GM20431 (cell line): ENCODE measurements at regions not wholly inside any gene's neighbourhood (a gene's known extent, or its start where the extent isn't known, plus 50 kb on each side); places are given as distances from the start of the nearest gene placed in this dataset.

Experiments
- in situ Hi-C: fragments of 300-500 bp; cut with MseI, MboI; formaldehyde crosslinking; loops from one replicate; pipeline ENCODE4 v1.15.0; 2020; ENCODE audit warnings: low sequenced_read_pairs; ENCODE audit not compliant: unreplicated experiment

- in situ Hi-C loops = no loop called here
Measured at GRCh38 chr3:34008836-34009809, 210.7 kb downstream of the PDCD6IP start.

- in situ Hi-C loops = no loop called here
Measured at GRCh38 chr3:34011171-34012101, 213.0 kb downstream of the PDCD6IP start.

DNA sequence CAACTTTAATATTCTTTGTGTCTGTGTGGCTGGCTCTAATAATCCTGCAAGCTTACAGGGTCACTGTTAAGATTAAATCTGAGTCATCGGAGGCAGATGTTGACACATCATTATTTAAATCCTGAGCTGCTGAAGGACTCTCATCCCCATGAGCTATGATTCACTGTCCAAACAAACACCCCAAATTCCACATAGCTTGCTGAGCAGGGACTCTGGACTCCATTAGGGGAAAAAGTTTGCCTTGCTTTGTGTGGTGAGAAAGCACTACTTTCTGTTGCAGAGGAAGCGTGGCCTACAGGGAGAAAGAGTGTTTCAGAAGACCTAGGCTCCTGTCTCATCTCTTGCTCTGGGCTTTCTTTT, 213.7 kb downstream of the PDCD6IP start:
- in situ Hi-C loops = no loop called here

GRCh38 chr3:34013818-34014570, 215.6 kb downstream of the PDCD6IP start:
- in situ Hi-C loops = no loop called here

DNA sequence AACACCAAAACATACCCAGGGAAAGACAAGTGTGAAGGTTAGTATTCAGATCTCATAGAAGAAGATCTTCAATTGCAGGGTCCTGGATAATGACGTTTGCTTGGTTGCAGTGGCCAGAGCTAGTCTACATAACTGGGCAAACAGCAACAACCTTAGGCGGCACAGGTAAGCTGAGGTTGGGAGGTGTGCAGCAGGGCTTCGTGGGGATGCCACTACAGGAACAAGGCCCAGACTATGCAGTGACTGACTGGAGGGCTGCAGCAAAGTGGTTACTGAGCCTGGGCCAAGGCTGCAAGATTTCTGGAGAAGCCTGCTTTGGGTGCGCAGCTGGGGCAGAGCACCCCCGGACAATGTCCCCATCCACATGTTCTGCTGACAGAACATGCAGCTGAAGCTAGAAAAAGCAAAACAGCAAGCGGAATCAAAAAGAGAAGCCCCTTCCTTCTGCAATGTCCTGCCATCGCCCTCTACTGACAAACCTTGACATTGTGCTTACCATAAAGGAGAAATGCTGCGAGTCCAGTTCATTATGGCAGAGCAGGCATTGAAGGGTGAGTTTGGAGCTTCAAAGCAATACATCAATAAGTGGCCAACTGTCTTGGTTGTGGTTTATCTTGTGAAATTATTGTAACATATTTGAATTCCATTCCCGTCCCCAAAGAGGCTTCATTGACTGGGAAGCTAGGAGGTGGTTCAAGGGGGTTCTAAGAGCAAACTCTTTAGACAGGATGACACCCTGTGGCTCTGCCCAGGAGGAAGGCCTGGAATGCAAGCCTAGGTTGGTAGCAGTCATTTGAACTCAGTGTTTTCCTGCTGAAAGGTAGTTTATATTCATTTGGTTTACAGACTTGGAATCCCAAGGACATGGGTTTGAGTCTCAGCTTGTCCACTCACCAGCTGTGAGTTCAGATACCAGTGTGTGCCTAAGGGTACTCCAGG, 217.0 kb downstream of the PDCD6IP start:
- in situ Hi-C loops = no loop called here

GRCh38 chr3:34016925-34017587, 218.6 kb downstream of the PDCD6IP start:
- in situ Hi-C loops = no loop called here

DNA sequence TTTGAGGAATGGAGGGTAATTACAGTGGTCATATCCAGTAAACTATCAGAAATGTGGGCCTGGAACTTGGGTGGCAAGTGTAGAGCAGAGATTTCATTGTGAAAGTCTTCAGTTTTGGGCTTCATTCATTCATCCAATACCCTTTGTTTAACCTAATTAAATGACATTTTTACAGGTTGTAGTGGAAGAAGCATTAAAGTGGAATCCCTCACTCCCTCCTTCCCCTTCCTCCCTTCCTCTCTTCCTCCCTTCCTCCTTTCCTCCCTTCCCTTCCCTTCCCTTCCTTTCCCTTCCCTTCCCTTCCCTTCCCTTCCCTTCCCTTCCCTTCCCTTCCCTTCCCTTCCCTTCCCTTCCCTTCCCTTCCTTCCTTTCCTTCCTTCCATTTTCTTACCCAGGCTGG, 219.3 kb downstream of the PDCD6IP start:
- in situ Hi-C loops = no loop called here

DNA sequence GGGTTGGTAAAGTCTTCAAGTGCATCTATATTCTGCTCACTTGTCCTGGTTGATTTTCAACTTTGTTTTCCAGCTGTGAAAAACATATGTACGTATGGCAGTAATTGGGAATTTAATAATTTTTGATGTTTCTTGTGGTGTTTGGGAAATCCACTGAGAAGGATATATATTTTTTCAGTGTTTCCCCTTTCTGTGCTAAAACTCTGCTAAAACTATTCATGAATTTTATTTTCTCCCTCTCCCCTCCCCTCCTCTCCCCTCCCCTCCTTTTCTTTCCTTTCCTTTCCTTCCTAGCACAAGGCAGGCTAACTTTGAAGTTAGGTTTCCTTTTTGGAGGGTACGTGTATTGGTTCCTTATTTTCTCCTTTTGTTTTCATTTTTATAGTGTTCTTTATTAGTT, 220.7 kb downstream of the PDCD6IP start:
- in situ Hi-C loops = no loop called here

DNA sequence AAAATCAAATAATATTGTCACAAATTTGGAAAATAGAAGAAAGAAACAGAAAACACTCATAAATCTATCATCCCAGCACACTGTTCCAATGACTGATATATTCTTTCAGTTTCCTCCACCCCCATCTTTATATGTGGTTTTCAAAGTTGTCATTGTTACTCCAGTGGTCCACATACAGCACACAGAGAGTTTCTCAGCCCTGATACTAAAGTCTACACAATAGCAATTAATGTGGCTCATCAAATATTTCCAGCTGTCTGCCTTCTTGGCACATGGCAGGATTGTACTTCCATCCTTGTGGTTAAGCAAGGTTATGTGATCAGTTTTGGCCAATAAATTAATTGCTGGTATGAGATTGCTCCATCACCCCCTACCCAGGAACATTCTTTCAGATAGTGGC, 221.7 kb downstream of the PDCD6IP start:
- in situ Hi-C loops = no loop called here

DNA sequence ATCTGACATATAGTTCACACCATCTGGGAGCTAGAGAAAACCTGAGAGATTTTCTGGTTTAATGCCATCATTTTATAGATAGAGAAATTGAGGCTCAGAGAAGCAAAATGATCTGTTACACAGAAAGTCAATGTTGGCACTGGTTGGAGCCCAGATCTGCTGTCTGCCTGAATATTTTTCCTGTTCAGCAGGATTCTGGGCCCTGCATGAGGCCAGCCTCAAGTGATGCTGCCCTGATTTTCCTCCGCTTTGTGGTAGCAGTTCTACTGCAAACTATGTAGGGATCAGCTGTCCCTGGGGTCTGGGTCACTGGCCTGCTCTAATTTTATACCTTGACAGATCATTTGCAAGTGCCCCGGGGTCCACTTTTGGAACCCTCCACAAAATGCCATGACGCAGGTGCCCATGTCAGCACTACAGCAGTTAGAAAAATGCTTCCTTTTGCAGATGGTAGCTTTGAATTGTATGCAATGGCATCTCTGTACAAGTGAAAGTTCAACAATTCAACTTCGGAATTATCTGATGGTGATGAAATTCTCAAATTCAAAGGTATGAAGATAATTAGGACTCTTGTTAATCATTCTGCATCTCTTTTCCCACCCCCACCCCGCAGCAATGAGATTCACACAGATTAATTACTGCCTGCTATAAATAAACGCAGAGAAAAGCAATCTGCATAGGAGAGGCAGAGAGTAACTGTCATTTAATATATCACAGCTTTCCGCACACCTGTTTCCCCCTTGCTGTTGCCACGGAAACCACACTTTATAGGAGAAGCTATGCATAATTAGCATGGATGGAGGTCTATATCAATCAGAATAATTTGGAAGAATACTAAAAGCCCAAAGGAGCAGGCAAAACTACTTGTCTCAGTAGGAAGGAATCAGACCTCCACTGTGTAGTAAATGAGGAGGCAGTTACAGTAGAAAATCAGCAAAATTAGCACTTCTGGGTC, 222.6 kb downstream of the PDCD6IP start:
- in situ Hi-C loops = no loop called here

- in situ Hi-C loops = no loop called here
Measured at GRCh38 chr3:34022147-34022546, 223.7 kb downstream of the PDCD6IP start.

- in situ Hi-C loops = no loop called here
Measured at GRCh38 chr3:34024447-34025240, 226.2 kb downstream of the PDCD6IP start.

DNA sequence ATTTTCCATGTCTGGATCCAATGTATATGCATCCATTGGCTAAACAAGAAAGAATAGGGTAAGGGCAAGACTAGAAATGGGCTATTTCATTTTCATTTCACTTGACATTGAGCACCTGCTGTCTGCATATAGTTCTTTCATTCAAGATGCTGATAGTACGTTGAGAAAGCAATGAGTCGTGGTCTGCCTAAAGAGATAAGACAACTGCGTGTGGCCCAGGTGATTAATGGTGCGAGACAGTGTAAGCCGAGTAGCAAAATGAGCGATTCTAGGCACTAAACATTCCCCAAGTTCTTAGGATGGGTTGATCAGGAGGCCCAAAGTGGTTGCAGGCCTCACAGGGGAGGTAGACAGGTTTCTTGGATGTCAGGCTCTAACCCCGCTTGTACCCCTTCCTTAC, 235.4 kb downstream of the PDCD6IP start:
- in situ Hi-C loops = no loop called here

DNA sequence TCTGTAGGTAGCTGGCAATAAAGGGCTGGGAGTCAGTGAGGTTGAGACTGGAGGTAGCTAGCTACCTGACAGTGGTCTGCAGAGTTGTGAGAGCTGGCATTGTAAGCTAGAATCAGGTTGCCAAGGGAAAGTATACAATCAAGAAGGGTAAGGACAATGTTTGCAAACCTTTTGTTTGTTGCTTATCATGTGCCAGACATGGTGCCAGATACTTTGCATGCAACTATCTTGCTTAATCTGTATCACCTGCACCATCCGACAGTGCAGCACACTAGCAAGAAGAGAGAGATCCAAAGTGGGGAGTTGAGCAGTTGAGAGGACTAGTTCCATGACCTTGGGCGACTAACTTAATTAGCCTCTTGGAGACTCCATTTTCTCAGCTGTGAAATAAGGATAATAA, 236.4 kb downstream of the PDCD6IP start:
- in situ Hi-C loops = no loop called here

DNA sequence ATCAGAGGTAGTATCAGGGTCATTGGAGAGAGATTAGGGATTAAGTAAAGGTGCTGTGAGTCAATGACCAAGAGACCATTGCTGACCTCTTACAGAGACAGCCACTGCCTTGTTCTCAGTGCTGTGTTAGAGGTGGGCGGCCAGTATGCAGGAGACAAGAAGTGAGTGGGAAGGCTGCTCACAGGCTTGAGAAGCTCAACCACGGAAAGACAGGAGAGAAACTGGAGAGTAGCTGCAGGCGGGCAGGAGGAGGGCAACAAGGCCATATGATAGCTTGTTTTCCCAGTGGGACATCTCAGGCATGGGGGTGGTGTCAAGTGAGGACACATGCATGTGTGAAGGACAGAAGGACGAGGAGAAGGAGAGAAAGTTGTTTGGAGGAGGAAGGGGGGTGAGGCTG, 237.3 kb downstream of the PDCD6IP start:
- in situ Hi-C loops = no loop called here

- in situ Hi-C loops = no loop called here
Measured at GRCh38 chr3:34037260-34037659, 238.8 kb downstream of the PDCD6IP start.

- in situ Hi-C loops = no loop called here
Measured at GRCh38 chr3:34038131-34038530, 239.7 kb downstream of the PDCD6IP start.
